ENCODE measurements at regions not wholly inside any gene's neighbourhood (a gene's known extent, or its start where the extent isn't known, plus 50 kb on each side); places are given as distances from the start of the nearest gene placed in this dataset.
"Not testable (repeated sequence)": the region's sequence is repeated elsewhere in the genome, so short reads cannot be mapped to it uniquely, and the experiment has no call there.

GRCh38 chr16:54991525-54991924 is 60.9 kb downstream of the IRX5 start:
- Histone ChIP-seq H3K4me1 (ENCODE audit: control insufficient read depth in 1 of 2, insufficient read depth in 2 of 2, low read length in 2 of 2) (no peaks in the 10 kb centered on the region), H3K9me3 (ENCODE audit: insufficient read depth, low read depth, low read length) (peaks cover 3% of the 10 kb centered on the region), H3K14ac (ENCODE audit: low read length) (no peak overlapping the region), H2AK5ac (ENCODE audit: low read length) (no peak overlapping the region), H3K36me3 (ENCODE audit: control insufficient read depth in 1 of 2, insufficient read depth in 2 of 2, low read length in 2 of 2) (no peaks in the 10 kb centered on the region), H2BK120ac (ENCODE audit: insufficient read depth, low read length, poor library complexity) (no peak overlapping the region), H2AFZ (ENCODE audit: insufficient read depth, low read length, poor library complexity) (no peak overlapping the region), H4K91ac (ENCODE audit: low read depth, low read length) (no peak overlapping the region), H4K8ac (ENCODE audit: low read depth, low read length) (no peak overlapping the region), H3K4me2 (ENCODE audit: low read length) (no peak overlapping the region), H2BK5ac (ENCODE audit: low read depth, low read length, poor library complexity) (no peak overlapping the region), H2BK12ac (ENCODE audit: low read length) (no peak overlapping the region), H3K27me3 (ENCODE audit: insufficient read depth, low read length) (no peaks in the 10 kb centered on the region), H3K4me3 (ENCODE audit: low read depth, low read length) (no peak overlapping the region), H3K79me2 (ENCODE audit: control insufficient read depth, insufficient read depth, low read length, poor library complexity) (no peaks in the 10 kb centered on the region), H3K4ac (ENCODE audit: low read depth, low read length) (no peak overlapping the region), H3K27ac (ENCODE audit: low read depth, low read length) (no peak overlapping the region), H3K18ac (ENCODE audit: low read length) (no peak overlapping the region), H4K12ac (ENCODE audit: low read depth, low read length) (no peak overlapping the region), H3K23ac (ENCODE audit: low read length) (no peak overlapping the region), H3K9ac (ENCODE audit: low read length) (no peak overlapping the region), H3K79me1 (ENCODE audit: low read length) (no peaks in the 10 kb centered on the region)
- WGBS (ENCODE audit: extremely low coverage, insufficient coverage, insufficient read length), result no CpG with 5 or more reads among the region's 3 CpGs
- no peak for DNase-seq

GRCh38 chr16:54991946-54992345 is 61.3 kb downstream of the IRX5 start:
- not testable (repeated sequence) for H2AK5ac ChIP-seq (ENCODE audit: low read length); H3K9ac ChIP-seq (ENCODE audit: low read length); H3K14ac ChIP-seq (ENCODE audit: low read length); H3K27ac ChIP-seq (ENCODE audit: low read depth, low read length); H3K79me1 ChIP-seq (ENCODE audit: low read length); H4K8ac ChIP-seq (ENCODE audit: low read depth, low read length); DNase-seq; H2BK12ac ChIP-seq (ENCODE audit: low read length); H2AFZ ChIP-seq (ENCODE audit: insufficient read depth, low read length, poor library complexity); H3K9me3 ChIP-seq (ENCODE audit: insufficient read depth, low read depth, low read length); H2BK5ac ChIP-seq (ENCODE audit: low read depth, low read length, poor library complexity); H4K91ac ChIP-seq (ENCODE audit: low read depth, low read length); H3K4me1 ChIP-seq (ENCODE audit: control insufficient read depth in 1 of 2, insufficient read depth in 2 of 2, low read length in 2 of 2); H3K79me2 ChIP-seq (ENCODE audit: control insufficient read depth, insufficient read depth, low read length, poor library complexity); H3K4me3 ChIP-seq (ENCODE audit: low read depth, low read length); H3K4me2 ChIP-seq (ENCODE audit: low read length); H3K36me3 ChIP-seq (ENCODE audit: control insufficient read depth in 1 of 2, insufficient read depth in 2 of 2, low read length in 2 of 2); H2BK120ac ChIP-seq (ENCODE audit: insufficient read depth, low read length, poor library complexity); H4K12ac ChIP-seq (ENCODE audit: low read depth, low read length); H3K23ac ChIP-seq (ENCODE audit: low read length); H3K4ac ChIP-seq (ENCODE audit: low read depth, low read length); H3K18ac ChIP-seq (ENCODE audit: low read length); H3K27me3 ChIP-seq (ENCODE audit: insufficient read depth, low read length)
- no CpG with 5 or more reads among the region's 4 CpGs for WGBS (ENCODE audit: extremely low coverage, insufficient coverage, insufficient read length)

- no CpG with 5 or more reads among the region's 2 CpGs for WGBS (ENCODE audit: extremely low coverage, insufficient coverage, insufficient read length)
- H3K36me3 ChIP-seq (ENCODE audit: control insufficient read depth in 1 of 2, insufficient read depth in 2 of 2, low read length in 2 of 2), result no peaks in the 10 kb centered on the region
Measured at GRCh38 chr16:54993106-54993895, 62.6 kb downstream of the IRX5 start.

GRCh38 chr16:54996186-54996585 is 65.5 kb downstream of the IRX5 start:
- Histone ChIP-seq H4K12ac (ENCODE audit: low read depth, low read length) (no peak overlapping the region), H2BK5ac (ENCODE audit: low read depth, low read length, poor library complexity) (no peak overlapping the region), H3K27me3 (ENCODE audit: insufficient read depth, low read length) (no peaks in the 10 kb centered on the region), H3K9ac (ENCODE audit: low read length) (no peak overlapping the region), H3K79me1 (ENCODE audit: low read length) (no peaks in the 10 kb centered on the region), H3K27ac (ENCODE audit: low read depth, low read length) (no peak overlapping the region), H3K23ac (ENCODE audit: low read length) (no peak overlapping the region), H3K14ac (ENCODE audit: low read length) (no peak overlapping the region), H3K4me1 (ENCODE audit: control insufficient read depth in 1 of 2, insufficient read depth in 2 of 2, low read length in 2 of 2) (no peaks in the 10 kb centered on the region), H3K9me3 (ENCODE audit: insufficient read depth, low read depth, low read length) (peaks cover 3% of the 10 kb centered on the region), H4K91ac (ENCODE audit: low read depth, low read length) (no peak overlapping the region), H2AK5ac (ENCODE audit: low read length) (no peak overlapping the region), H3K79me2 (ENCODE audit: control insufficient read depth, insufficient read depth, low read length, poor library complexity) (no peaks in the 10 kb centered on the region), H2BK120ac (ENCODE audit: insufficient read depth, low read length, poor library complexity) (no peak overlapping the region), H2AFZ (ENCODE audit: insufficient read depth, low read length, poor library complexity) (no peak overlapping the region), H3K4ac (ENCODE audit: low read depth, low read length) (no peak overlapping the region), H3K4me3 (ENCODE audit: low read depth, low read length) (no peak overlapping the region), H3K4me2 (ENCODE audit: low read length) (no peak overlapping the region), H3K36me3 (ENCODE audit: control insufficient read depth in 1 of 2, insufficient read depth in 2 of 2, low read length in 2 of 2) (no peaks in the 10 kb centered on the region), H2BK12ac (ENCODE audit: low read length) (no peak overlapping the region), H4K8ac (ENCODE audit: low read depth, low read length) (no peak overlapping the region), H3K18ac (ENCODE audit: low read length) (no peak overlapping the region)
- WGBS (ENCODE audit: extremely low coverage, insufficient coverage, insufficient read length), result no CpG with 5 or more reads among the region's 7 CpGs
- DNase-seq, result no peak

More at GRCh38 chr16:54993106-54993895, 62.6 kb downstream of the IRX5 start:
- no peak overlapping the region for H4K8ac ChIP-seq (ENCODE audit: low read depth, low read length)
- H2BK12ac ChIP-seq (ENCODE audit: low read length), result no peak overlapping the region
- H3K27ac ChIP-seq (ENCODE audit: low read depth, low read length), result no peak overlapping the region
- no peak overlapping the region for H3K23ac ChIP-seq (ENCODE audit: low read length)
- no peaks in the 10 kb centered on the region for H3K79me2 ChIP-seq (ENCODE audit: control insufficient read depth, insufficient read depth, low read length, poor library complexity)
- H4K91ac ChIP-seq (ENCODE audit: low read depth, low read length), result no peak overlapping the region
- H3K4me1 ChIP-seq (ENCODE audit: control insufficient read depth in 1 of 2, insufficient read depth in 2 of 2, low read length in 2 of 2), result no peaks in the 10 kb centered on the region
- no peaks in the 10 kb centered on the region for H3K79me1 ChIP-seq (ENCODE audit: low read length)
- H3K14ac ChIP-seq (ENCODE audit: low read length), result no peak overlapping the region
- no peak overlapping the region for H3K4me3 ChIP-seq (ENCODE audit: low read depth, low read length)
- H3K9me3 ChIP-seq (ENCODE audit: insufficient read depth, low read depth, low read length), result peaks cover 3% of the 10 kb centered on the region
- H2BK120ac ChIP-seq (ENCODE audit: insufficient read depth, low read length, poor library complexity), result no peak overlapping the region
- H3K9ac ChIP-seq (ENCODE audit: low read length), result no peak overlapping the region
- no peak overlapping the region for H3K18ac ChIP-seq (ENCODE audit: low read length)
- H2BK5ac ChIP-seq (ENCODE audit: low read depth, low read length, poor library complexity), result no peak overlapping the region
- no peak overlapping the region for H3K4me2 ChIP-seq (ENCODE audit: low read length)
- no peak overlapping the region for H2AK5ac ChIP-seq (ENCODE audit: low read length)
- no peaks in the 10 kb centered on the region for H3K27me3 ChIP-seq (ENCODE audit: insufficient read depth, low read length)
- no peak overlapping the region for H2AFZ ChIP-seq (ENCODE audit: insufficient read depth, low read length, poor library complexity)
- H3K4ac ChIP-seq (ENCODE audit: low read depth, low read length), result no peak overlapping the region
- DNase-seq, result no peak
- H4K12ac ChIP-seq (ENCODE audit: low read depth, low read length), result no peak overlapping the region
